HG03025 (cell line): ENCODE measurements at regions not wholly inside any gene's neighbourhood (a gene's known extent, or its start where the extent isn't known, plus 50 kb on each side); places are given as distances from the start of the nearest gene placed in this dataset.

Source experiments
- ATAC-seq: cut with Tn5 transposase; IDR thresholded peaks from one replicate; pipeline ENCODE4 v1.9.1; 2021; ENCODE audit warnings: mild to moderate bottlenecking, moderate library complexity; ENCODE audit not compliant: unreplicated experiment, low FRiP score

DNA sequence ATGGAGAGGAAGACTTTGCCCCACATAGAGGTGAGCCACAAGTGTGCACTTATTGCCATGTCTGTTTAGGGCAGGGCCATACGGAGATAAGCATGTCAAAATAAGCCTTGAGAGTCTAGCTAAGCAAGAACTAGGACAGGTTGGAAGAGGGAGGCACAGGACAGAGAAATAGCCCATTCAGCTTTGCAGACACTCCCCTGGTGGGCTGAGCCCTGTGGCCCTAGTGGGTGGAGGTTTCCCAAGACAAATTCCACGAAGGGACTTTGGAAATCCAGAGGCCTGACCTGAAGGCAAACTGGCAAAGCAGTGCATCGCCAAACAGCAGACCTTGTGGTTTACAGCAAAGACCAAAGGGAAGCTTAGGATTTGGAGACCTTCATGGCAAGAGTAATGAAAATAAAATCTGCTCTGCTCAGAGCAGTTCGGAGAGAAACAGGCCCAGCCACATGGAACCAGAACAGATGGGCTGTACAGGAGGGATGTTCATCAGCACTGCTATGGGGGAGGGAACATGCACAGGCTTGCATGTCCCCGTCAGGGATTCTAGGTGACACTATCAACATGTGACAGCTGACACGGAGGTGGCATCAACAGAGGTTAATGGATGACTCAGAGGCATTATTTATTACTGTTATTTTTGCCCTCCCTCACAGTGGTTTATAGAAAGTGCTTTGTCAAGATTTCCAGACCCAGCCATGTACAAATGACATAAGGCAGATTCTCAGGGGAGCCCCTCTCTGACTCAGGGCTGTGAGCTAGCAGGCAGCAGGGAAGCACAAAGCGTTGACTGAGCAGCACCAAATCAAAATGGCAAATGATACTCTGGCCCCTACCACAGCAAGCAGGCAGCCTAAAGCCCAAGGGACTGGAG lies 90.1 kb upstream of the IRF2BP2 start:
- no peak for ATAC-seq

DNA sequence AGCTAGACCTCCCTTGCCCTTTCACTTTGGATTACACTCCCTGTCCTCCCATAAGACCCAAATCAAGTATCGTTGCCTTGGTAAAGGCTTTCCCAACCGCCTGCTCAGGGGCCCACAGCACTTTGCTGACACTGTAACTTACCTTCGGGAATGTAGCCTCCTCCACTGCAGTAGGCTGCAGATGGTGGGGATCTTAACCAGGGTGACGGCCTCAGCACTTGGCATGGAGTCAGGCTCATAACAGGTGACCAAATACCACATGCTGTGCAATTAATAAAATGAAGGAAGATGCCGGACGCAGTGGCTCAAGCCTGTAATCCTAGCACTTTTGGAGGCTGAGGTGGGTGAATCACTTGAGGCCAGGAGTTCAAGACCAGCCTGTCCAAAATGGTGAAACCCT lies 88.7 kb upstream of the IRF2BP2 start:
- ATAC-seq, result no peak

DNA sequence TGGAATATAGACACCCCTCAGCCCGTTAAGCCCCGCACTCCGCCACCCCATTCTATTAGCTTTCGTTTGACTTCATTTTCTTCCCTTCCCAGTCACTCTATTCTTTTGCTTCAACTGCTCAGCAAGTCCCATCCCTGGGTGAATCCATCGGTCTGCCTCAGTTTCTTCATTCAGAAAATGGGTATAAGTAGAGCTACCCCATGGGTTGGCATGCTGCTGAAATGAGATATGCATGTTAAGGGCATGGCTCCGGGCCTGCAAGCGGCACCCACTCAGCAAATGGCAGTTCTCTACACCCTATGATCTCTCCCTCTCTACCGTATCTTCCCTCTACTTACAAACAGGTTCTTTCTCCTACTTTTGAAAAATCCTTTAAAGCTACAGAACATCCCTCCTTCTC lies 87.8 kb upstream of the IRF2BP2 start:
- no peak for ATAC-seq

DNA sequence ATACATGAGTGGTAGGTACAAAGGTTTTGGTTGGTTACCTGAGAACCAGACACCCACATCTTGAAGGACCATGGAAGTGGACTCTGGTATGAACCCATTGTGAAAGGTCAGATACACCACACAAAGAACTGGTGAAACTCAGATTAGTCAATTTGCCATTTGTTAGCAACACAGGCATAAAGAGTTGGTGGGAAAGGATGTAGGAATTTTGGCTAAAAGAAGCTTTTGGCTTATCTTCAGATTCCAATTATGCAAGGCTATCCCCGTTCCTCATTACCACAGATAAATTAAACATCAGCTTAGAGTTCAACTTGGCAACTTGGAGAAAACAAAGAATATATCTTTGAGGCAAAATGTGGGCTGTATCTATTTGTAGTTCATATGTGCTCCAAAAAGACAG lies 87.0 kb upstream of the IRF2BP2 start:
- no peak for ATAC-seq

DNA sequence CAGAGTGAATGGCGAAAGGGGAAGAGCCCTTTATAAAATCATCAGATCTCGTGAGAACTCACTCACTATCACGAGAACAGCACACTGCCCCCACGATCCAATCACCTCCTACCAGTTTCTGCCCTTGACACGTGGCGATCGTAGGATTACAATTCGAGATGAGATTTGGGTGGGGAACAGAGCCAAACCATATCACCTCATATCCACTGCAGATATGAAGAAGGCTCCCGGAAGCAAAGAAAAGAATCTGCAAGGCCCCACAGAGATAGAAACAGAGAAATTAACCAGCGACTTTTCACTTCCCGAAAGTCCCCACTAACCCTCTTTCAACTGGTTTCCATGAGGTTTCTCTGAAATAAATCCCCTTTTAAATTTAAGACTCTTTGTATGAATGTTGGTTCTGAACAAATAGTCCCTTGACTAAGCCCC lies 86.2 kb upstream of the IRF2BP2 start:
- ATAC-seq, result peak; percentile 48

DNA sequence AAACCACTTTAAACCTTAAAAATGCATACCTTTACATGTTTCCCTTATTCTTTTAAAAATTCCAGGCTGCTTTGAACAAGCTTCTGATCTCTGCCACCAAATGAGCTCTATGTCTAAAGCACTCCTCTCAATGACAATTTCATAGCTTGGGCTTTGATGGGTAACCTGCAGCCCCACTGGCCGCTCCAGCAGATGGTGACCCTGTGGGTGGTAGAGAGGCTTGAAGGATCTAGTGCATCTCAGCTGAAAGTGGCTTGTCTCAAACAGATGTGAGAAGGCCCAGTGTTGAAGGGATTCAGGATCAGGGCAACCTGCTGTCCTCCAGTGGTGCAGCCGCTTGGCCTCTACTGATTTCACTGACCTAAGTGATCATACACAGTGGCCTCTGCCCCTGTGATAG lies 84.7 kb upstream of the IRF2BP2 start:
- ATAC-seq, result no peak

DNA sequence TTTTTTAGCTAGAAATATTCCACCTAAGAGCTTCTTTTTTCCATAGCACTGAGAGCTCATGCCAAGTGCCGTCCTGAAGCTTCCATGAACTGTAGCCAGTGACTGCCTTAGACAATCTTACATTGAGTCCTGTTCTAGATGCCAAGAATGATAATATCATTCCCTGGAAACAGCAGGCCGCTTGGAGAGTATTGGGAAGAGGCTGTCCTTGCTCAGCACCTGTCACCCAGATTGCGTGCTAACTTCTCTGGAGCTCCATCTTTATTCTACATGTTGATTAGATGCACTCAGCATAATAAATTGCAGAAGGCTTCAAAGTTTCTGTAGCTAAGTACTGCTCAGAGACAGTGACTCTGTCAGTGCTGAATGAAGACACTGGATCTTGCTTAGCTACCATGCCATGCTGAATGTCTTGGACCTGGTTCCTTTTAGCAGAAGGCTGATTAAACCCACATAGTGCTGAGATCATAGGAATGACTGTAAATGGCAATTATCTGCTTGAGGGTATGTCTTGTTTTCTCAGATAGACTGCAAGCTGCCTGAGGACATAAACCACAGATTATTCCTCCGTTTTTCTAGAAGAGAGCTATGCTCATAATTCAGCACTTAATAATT lies 83.1 kb upstream of the IRF2BP2 start:
- no peak for ATAC-seq

DNA sequence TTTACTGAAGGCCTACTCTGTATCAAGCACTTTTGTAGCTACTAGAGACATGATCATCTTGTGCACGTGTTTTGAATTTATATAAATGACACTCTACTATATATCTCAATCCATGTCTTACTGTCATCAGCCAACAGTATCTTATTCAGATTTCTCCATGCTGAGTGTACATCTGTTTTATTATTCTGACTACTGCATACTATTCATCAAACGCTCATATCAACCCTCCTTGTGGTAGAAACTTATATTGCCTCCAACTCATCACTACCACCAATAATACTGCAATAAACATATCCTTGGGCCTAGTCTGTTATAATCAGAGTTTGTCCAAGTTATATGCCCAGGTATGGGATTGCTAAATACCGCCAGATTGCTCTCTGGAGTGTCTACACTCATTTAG lies 81.6 kb upstream of the IRF2BP2 start:
- no peak for ATAC-seq

DNA sequence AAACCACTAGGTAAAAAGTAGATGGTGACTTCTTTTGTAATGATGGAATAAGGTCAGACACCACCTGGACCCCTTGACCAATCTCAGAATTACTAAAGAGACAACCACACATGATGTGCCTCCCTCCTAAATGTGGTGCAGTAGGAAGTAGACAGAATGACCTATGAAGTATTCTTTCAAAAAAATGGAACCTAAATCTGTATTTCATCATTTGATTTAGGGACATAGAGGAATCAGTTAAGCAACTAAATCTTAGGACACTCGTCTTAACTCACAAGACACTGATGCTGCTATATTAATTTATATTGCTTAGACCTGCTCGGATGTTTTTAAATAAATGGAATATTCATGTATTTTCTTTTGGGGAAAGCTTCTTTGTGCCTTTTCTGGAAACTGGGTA lies 80.9 kb upstream of the IRF2BP2 start:
- ATAC-seq, result no peak

DNA sequence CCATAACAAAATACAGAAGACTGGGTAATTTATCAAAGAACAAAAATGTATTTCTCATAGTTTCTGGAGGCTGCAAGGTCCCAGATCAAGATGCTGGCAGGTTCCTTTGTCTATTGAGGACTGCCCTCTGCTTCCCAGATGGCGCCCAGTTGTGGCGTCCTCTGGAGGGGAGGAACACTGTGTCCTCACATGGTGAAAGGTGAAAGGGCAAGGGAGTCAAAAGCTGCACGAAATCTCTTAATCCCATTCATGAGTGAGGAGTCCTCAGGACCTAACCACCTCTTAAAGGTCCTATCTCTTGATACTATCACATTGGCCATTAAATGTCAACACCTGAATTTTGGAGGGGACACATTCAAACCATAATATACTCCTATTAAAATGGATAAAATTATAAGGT lies 79.3 kb upstream of the IRF2BP2 start:
- ATAC-seq, result no peak

DNA sequence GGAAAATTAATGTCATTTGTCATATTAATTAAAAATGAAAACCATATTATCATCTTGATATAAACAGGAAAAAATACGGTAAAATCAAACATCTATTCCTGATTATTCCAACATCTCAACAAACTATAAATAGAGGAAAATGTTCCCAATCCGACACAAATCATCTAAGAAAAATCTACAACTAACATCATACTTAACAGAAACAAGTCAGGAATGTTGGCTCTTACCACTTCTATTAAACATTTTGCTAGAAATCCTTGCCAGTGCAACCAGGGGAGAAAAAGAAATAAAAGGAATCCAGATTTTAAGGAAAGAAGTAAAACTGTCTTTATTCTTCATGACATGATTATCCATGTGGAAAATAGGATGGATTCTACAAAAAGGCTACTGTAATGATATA lies 77.0 kb upstream of the IRF2BP2 start:
- ATAC-seq, result no peak

DNA sequence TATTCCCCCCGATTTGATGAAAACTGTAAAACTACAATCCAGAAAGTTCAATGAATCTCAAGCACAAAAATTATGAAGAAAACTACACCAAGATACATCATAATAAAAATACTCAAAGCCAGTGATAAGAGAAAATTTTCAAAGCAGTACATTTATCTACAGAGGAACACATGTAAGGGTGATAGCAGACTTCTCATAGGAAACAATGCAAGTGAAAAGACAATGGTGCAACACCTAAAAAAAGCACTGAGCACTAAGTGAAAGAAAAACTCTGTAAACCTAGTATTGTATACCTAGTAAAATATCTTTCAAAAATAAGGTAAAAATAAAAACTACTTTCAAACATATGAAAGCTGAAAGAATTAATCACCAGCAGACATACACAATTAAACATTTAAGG lies 76.1 kb upstream of the IRF2BP2 start:
- no peak for ATAC-seq

DNA sequence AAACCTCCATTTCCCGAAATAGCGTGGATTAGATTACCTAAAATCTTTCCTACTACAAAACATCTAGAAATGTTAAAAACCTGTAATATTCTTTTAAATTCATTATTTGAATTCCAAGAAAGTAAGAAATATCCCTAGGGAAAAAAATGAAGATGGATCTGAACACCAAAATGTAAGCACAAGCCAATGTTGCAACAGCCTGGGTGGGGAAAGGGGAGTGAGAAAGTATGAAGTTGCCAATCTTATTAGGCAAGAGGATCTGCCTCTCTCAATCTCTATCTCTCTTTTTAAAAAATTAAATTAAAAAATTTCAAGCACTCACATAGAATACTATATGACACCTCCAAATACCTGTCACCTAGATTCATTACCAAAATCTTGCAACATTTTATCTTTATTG lies 74.9 kb upstream of the IRF2BP2 start:
- no peak for ATAC-seq

DNA sequence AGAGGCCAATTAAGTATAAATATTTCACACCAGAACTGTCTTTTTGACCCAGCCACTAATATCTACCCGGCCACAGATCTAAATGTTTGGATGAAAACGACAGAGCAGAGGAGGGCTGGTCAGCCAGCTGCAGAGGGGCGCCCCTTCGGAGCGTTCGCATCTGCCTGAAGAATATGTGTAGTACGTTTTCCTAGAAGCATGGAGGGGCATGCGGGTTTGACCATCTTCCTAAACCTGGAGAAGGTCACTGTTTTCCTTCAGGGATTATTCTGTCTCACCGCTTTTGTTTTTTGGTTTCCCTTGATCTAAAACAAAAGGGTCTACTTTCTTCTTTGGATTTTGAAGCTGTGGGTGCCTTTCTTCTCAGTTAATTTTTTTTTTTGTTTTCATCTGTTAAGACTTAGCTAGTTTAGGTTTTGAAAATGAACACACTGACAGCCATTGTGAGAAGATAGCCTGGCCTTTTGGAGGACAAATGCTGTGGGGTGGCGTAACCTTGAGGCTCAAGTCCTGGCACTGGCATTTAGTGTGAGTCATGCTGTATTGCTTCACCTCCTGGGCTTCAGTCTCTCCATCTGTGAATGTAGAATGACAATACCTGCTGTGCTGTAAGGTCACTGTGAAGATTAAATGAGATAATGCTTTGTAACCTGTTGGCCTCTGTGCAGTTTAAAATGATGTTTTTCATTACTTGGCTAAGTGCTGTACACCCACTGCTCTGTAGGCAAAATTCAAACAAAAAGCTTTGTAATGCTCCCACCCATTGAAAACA lies 74.1 kb upstream of the IRF2BP2 start:
- ATAC-seq, result no peak

DNA sequence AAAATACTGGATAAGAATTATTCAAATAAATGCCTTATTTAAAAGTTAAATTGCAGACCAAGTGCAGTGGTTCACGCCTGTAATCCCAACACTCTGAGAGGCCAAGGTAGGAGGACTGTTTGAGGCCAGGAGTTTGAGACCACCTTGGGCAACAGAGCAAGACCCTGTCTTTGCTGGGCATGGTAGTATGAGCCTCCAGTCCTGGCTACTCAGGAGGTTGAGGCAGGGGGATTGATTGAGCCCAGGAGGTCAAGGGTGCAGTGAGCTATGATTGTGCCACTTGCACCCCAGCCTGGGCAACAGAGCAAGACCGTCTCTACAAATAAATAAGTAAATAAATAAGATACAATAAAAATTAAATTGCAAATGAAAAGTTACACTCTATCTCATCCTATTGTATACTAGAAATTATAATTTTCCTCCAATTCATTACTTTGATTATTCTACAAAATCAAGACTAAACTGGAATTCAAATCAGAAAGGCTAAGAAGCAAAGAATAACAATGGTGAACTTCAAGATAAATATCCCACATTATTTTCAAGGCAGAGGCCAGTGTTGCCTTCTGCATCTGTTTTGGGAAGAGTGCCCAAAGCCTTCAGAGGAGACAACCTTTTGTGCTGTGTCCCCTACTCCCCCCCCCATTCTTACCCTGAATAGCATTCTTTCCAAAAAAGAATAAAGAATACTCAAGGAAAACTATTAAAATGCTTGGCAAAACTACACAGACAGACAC lies 73.3 kb upstream of the IRF2BP2 start:
- ATAC-seq, result no peak

DNA sequence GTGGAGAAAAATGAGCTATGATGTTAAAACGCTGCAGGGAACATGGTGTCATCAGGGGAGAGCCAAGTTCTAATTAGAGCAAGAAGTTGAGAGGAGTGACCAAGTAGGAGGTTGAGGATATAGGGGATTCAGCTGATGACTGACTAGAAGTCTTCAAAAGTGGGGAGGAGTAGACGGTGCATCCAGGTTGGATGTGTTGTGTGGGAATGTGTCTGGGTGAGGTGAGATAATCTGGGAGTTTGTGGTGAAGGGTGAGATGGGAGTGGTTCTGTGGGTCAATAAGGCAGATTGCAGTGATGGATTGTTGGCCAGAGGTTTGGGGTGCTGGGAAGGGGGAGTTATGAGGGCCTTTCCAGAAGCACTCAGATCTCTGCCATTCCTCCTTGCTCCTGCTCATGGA lies 72.0 kb upstream of the IRF2BP2 start:
- no peak for ATAC-seq

DNA sequence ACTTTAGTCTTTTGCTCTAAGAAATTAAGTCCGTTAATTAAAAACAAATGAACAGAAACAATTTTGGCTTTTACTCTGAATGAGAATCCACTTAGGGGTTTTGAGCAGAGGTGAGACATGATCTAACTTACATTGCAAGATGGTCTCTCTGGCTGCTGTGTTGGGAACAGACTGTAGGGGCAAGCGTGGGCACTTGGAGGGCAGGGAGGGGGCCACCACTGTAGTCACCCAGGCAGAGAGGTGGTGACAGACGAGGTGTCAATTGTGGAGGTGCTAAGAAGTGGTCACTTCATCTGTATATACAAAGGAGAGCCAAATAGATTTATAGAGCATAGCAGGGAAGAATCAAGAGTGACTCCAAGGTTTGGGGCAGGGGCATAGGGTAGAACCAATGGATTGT lies 71.1 kb upstream of the IRF2BP2 start:
- ATAC-seq, result no peak

DNA sequence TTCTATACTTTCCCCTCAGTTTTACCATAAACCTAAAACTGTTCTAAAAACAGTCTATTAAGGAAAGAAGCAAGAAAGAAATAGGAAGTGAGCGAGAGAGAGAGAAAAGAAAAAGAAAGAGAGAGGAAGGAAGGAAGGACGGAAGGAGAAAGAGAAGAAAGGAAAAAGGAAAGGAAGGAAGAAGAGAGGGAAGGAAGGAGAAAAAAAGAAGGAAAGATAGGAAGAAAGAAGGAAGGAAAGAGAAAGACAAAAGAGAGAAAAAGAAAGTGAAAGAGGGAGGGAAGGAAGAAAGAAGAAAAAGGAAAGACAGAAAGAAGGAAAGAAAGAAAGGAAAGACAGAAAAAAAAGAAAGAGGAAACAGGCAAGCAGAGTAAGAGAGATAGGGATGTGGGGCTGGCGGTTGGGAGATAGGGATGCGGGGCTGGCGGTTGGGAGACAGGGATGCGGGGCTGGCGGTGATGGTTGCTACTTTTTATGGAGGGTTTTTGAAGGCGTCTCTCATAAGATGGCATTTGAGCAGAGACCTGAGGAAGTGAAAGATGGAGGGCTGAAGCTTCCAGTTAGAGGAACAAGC lies 70.4 kb upstream of the IRF2BP2 start:
- ATAC-seq, result no peak

DNA sequence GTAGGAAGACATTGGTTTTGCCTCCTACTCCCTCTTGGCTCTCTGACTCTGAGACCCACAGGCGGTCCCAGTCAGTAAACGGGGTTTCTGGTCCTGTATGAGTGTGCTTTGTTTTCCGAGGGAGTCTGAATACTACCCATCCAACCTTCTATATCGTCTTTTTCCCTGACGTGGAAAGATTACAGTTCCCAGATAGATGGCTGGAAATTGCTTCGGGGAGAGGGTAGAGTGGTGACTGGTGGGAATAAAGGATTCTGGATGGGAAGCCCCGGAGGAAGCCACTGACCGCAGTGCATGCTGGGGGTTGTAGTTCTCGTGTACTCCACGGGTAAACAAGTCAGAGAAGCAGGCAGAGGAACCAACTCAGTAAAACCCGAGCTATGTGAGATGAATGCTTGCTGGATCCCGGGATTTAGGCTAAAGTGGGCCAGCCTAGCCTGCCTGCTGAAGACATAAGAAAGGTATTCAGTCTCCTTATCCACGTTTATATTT lies 66.2 kb upstream of the IRF2BP2 start:
- no peak for ATAC-seq

DNA sequence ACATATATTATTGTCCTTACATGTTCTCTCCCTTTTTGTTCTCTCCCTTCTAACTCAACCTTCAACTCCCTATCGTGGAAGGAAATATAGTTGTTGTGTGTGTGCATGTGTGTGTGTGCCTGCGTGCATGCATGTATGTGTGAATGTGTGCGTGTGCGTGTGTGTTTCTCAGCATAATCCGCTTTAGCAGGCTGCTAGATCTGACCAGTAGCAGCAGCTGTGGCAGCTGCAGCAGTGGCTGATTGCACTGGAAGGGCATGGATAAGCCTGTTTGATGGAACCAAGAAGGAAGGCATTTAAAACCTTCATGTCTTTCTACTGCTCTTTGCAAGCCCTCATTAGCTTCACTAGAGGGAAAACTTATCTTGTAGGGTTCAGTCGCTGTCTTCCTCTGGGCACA lies 65.6 kb upstream of the IRF2BP2 start:
- no peak for ATAC-seq
